NCI-H2196 (cell line): ENCODE measurements at regions not wholly inside any gene's neighbourhood (a gene's known extent, or its start where the extent isn't known, plus 50 kb on each side); places are given as distances from the start of the nearest gene placed in this dataset.
"Not testable (repeated sequence)": the region's sequence is repeated elsewhere in the genome, so short reads cannot be mapped to it uniquely, and the experiment has no call there.

Source experiments
- DNase-seq: peaks from one replicate; lab custom pipeline; 2025; ENCODE audit not compliant: unreplicated experiment; lab: John Stamatoyannopoulos, UW

GRCh38 chr5:27220752-27221151 lies 182.4 kb upstream of the CDH9 start:
- DNase-seq = no peak

- no peak for DNase-seq
These were observed 179.6 kb upstream of the CDH9 start for GRCh38 chr5:27217977-27218376.

GRCh38 chr5:27217155-27217956 lies 179.0 kb upstream of the CDH9 start:
- DNase-seq = no peak

GRCh38 chr5:27216367-27216950 lies 178.1 kb upstream of the CDH9 start:
- no peak for DNase-seq

- DNase-seq = no peak
These were observed 169.7 kb upstream of the CDH9 start for GRCh38 chr5:27208051-27208450.

- DNase-seq = no peak
These were observed 153.6 kb upstream of the CDH9 start for GRCh38 chr5:27191786-27192510.

GRCh38 chr5:27172693-27173092 lies 134.3 kb upstream of the CDH9 start:
- no peak for DNase-seq

GRCh38 chr5:27171761-27172261 lies 133.4 kb upstream of the CDH9 start:
- DNase-seq = no peak

- DNase-seq = no peak
These were observed 120.4 kb upstream of the CDH9 start for GRCh38 chr5:27158775-27159174.

GRCh38 chr5:27158171-27158570 lies 119.8 kb upstream of the CDH9 start:
- DNase-seq = no peak

- DNase-seq = no peak
These were observed 106.1 kb upstream of the CDH9 start for GRCh38 chr5:27144456-27144855.

- DNase-seq = no peak
These were observed 102.4 kb upstream of the CDH9 start for GRCh38 chr5:27140831-27141230.

GRCh38 chr5:27130587-27130986 lies 92.2 kb upstream of the CDH9 start:
- DNase-seq = no peak

- no peak for DNase-seq
These were observed 91.5 kb upstream of the CDH9 start for GRCh38 chr5:27129926-27130325.

GRCh38 chr5:27125856-27126255 lies 87.5 kb upstream of the CDH9 start:
- no peak for DNase-seq

- DNase-seq = no peak
These were observed 86.2 kb upstream of the CDH9 start for GRCh38 chr5:27124590-27124989.

GRCh38 chr5:27119736-27120321 lies 81.4 kb upstream of the CDH9 start:
- not testable (repeated sequence) for DNase-seq

GRCh38 chr5:27103486-27103885 lies 65.1 kb upstream of the CDH9 start:
- DNase-seq = no peak

- DNase-seq = not testable (repeated sequence)
These were observed 57.4 kb upstream of the CDH9 start for GRCh38 chr5:27095761-27096160.

GRCh38 chr5:27093279-27093678 lies 54.9 kb upstream of the CDH9 start:
- DNase-seq = no peak

GRCh38 chr5:27091858-27092257 lies 53.5 kb upstream of the CDH9 start:
- no peak for DNase-seq

- not testable (repeated sequence) for DNase-seq
These were observed 50.4 kb upstream of the CDH9 start for GRCh38 chr5:27088822-27089221.
